Vagina (tissue), 2 donors: ENCODE measurements at regions not wholly inside any gene's neighbourhood (a gene's known extent, or its start where the extent isn't known, plus 50 kb on each side); places are given as distances from the start of the nearest gene placed in this dataset.

Source experiments
- CTCF ChIP-seq, 3 experiments: fragments of 450-650 bp in 2 of 3; fragments of 200-600 bp in 1 of 3; sonication (generic) in 1 of 3; IDR thresholded peaks; one replicate each; pipeline ENCODE4 v1.5.1; 2017 to 2019; ENCODE audit warnings: antibody characterized with exemption in 3 of 3, mild to moderate bottlenecking in 2 of 3, moderate library complexity in 2 of 3
- POLR2A ChIP-seq, 2 donors: fragments of 450-650 bp; IDR thresholded peaks; one replicate each; pipeline ENCODE4 v1.6.1; 2017; ENCODE audit warnings: antibody characterized with exemption in 2 of 2, mild to moderate bottlenecking in 2 of 2, moderate library complexity in 2 of 2
- POLR2AphosphoS5 ChIP-seq, 2 donors: sonication (generic); formaldehyde crosslinking; IDR thresholded peaks; one replicate each; pipeline ENCODE4 v1.9.0; 2017; ENCODE audit warnings: antibody characterized with exemption in 2 of 2, mild to moderate bottlenecking in 2 of 2, low read depth in 1 of 2; ENCODE audit not compliant: insufficient read depth in 1 of 2

- TF ChIP-seq CTCF (IDR thresholded peaks at IDR 0.05) = no peak
- no peak for TF ChIP-seq POLR2A (IDR thresholded peaks at IDR 0.05)
- TF ChIP-seq POLR2AphosphoS5 (IDR thresholded peaks at IDR 0.05; ENCODE audit: insufficient read depth in 1 of 2, low read depth in 1 of 2) = no peak
Measured at GRCh38 chr12:114275932-114276785, 129.8 kb downstream of the TBX5 start.
